NCI-H82 treated with DMSO at 0.1 percent for 48 hours (cell line): ENCODE measurements at regions not wholly inside any gene's neighbourhood (a gene's known extent, or its start where the extent isn't known, plus 50 kb on each side); places are given as distances from the start of the nearest gene placed in this dataset.
"Not testable (repeated sequence)": the region's sequence is repeated elsewhere in the genome, so short reads cannot be mapped to it uniquely, and the experiment has no call there.

Experiments used
- DNase-seq: peaks from one replicate; lab custom pipeline; 2025; ENCODE audit not compliant: unreplicated experiment; lab: John Stamatoyannopoulos, UW

DNA sequence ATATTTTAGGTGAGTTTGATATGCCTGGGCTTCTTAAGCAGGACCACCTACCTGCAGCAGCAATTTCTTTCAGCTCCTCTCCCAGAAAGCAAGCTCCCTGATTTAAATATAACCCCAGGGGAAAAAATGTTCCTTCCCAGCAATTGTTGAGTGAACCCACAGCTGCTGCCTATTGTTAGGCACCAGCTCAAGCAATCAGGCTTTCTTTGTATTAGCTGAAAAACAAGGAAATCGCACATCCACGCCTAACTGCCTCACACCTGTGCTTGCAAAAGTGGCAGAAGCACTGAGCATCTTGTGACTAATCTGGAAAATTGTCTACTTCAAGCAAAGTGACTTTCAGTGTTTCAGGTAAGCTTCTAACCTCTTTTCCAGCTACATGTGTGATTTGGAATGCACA is 432.2 kb downstream of the SMARCA1 start:
- no peak for DNase-seq

GRCh38 chrX:129086802-129087201 is 436.5 kb downstream of the SMARCA1 start:
- DNase-seq: no peak

- not testable (repeated sequence) for DNase-seq
These were observed 439.0 kb downstream of the SMARCA1 start for GRCh38 chrX:129084291-129084690.

DNA sequence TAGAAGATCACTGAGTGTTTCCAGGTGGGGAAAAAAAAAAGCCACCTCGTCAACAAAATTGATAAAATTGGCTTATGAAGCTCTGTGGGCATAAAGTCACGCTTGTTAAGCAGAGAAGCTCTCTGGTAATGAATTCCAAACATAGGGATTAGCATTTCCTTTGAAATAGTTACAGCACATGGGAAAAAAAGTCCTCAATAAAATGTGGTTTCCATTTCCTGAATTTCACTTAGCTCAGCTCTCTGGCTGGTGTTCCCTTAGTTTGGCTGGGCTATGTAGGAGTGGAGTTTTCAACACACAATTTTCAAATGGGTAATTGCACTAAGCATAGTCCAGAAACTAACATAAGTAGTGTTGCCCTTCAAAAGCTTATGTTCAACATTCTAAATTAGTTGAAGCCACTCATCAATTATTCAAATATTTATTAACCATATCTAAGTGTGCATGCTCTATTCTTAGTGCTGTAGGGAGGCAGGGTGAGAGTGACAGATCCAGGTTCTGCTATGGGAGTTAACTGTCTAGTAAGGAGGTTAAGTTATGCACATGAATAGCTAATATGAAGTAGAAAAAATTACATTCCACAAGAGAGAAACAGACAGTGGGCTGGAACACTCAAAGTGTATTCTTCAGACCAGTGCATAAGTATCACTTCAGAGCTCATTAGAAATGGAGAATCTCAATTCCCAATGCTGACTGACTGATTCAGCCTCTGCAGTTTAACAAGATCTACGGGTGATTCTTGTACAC is 445.7 kb downstream of the SMARCA1 start:
- DNase-seq: no peak

DNA sequence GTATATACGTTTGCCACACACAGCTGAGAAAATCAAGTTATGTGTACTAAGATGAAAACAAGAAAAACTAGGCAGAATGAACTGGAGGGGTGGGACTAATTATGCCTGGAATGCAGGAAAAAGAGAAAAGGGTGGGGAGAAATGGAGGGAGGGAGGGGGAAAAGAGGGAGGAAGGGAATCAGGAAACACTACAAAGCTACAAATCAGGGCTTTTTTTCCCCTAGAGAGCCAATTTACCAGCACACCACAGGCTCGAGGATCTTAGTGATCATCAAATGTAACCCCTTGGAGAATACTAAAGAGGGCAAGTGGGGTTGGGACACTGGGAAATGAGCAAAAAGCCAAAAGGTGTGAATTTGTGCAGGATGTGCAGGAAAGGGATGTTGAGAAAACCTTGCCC is 451.9 kb downstream of the SMARCA1 start:
- no peak for DNase-seq

- no peak for DNase-seq
These were observed 457.4 kb downstream of the SMARCA1 start for GRCh38 chrX:129065895-129066294.

DNA sequence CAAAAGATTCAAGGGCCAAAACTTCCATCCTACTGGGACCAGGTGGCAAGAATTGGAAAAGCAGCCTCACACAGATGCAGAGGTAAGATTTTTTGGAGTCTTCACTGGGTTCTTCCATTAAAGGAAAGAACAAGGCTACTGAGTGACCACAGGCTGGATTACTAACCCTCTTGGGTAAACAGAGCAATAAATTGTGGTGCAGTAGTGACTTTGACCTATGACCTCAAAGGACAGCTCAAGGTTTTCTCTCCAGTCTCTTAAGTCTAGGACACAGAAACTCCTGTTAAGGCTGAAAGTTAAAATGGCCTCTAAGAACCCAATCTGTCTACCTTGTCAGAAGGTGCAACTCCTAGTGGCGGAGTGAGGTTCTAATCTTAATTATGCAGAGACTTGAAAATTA is 464.9 kb downstream of the SMARCA1 start:
- no peak for DNase-seq

- DNase-seq: no peak
These were observed 480.2 kb downstream of the SMARCA1 start for GRCh38 chrX:129043138-129043537.

DNA sequence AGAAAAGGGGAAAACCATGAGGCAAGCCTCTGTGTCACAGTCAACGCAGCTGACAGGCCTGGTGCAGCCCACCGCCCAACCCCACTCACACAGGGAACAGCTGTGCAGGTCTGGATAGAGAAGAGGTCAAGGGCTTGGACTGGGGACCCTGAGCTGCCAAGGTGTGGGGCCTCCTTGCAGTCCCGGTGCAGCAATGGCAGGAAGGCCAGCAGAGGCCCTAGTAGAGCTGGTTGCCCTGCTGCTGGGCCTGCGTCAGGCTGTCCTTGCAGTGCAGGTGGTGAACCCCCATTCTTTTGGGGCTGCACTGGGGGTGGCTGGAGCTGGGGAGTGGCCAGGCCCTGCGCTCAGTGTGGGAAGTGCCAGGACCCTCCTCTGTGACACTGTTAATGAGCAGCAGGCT is 482.0 kb downstream of the SMARCA1 start:
- DNase-seq: no peak

DNA sequence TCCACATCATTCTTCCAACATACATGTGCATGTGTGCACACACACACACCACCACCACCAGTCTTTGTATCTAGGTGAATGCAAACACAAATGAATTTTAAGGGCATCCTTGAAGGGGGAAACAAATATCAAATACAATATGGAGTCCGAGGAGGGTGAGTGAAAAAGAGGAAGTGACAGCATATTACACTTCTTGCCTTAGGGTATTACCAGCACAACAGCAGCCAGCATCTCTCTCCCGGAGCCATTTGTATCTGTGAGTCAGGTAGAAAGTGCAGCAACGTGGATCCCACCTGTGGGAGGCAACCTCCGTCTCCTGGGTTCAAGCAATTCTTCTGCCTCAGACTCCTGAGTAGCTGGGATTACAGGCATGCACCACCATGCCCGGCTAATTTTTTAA is 483.2 kb downstream of the SMARCA1 start:
- no peak for DNase-seq

DNA sequence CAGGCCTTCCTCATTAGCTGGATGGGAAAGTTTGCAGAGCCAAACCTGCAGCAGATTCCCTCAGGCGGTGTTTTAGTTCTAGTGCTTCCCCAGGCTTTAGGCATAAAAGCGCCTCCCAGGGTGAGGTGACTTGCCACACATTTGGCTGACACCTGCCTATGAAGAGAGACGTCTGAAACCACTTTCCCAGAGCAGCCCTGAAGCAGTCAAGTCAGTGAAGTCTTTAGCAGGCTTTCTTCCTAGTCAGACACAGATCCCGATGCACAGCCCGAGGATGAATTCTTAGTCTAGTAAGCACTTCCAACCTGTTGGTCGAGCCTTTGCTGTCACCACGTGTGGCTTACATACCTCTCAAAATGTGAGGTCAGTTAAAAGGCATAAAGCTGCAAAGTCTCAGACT is 484.1 kb downstream of the SMARCA1 start:
- no peak for DNase-seq

GRCh38 chrX:129037389-129037788 is 485.9 kb downstream of the SMARCA1 start:
- no peak for DNase-seq

GRCh38 chrX:129035180-129035579 is 488.1 kb downstream of the SMARCA1 start:
- DNase-seq: no peak

GRCh38 chrX:129034196-129034595 is 489.1 kb downstream of the SMARCA1 start:
- DNase-seq: no peak

DNA sequence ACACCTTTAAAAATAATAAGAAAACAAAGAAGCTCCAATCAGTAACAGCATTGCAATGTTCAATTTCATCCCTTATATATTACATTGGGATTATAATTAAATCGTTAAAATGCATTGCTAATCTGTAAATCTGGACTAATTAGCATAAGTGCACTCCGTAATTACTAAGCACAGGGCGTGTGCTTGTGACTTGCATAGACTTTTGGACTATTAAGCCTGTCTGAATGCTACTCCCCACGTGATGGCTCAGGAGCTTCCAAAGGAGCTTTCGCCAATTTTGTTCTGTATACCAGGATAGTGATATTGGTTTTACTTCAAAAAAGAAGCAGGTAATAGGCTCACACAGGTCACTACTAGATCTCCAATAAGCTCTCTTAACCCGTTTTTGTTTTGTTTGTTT is 497.1 kb downstream of the SMARCA1 start:
- DNase-seq: peak; percentile 46

GRCh38 chrX:129025376-129025775 is 497.9 kb downstream of the SMARCA1 start:
- DNase-seq: no peak

- DNase-seq: no peak
These were observed 503.9 kb downstream of the SMARCA1 start for GRCh38 chrX:129019412-129019811.

GRCh38 chrX:129015381-129015780 is 507.9 kb downstream of the SMARCA1 start:
- DNase-seq: no peak

DNA sequence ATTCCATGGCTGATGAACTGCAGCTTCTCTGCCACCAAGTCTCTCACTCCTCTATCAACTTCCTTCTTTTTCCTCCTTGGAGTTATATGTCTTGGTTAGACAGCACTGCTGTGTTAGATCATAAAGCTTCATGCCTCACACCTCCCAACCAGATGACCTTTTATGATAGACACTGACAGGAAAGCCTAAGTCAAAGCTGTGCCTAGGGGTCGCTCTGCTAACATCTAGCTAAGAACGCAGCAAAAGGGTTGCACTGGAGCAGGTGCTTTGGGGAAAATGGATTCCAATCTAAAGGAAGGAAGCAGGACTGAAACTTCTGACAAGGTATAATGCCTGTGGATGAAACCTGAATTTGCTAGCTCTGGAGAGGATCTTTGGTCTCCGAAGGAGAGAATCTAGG is 509.7 kb downstream of the SMARCA1 start:
- no peak for DNase-seq

DNA sequence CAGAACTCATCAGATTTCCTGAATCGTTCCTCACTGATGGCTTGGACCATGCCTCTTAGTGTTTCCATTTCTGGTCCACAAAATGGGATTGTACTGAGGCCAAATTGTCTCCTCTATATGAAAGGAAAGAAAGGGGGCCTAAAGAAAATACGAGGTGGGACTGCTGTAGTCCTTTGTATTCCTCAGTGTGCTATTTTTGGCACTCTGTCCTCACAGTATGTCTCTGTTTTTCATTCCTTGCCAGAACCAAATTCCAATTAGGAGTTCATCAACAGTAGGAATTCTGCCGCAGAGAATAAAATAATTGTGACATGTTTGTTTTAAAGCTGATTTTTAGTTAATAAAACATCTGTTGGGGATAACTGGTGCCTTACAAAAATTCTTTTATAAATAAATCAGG is 515.7 kb downstream of the SMARCA1 start:
- no peak for DNase-seq

DNA sequence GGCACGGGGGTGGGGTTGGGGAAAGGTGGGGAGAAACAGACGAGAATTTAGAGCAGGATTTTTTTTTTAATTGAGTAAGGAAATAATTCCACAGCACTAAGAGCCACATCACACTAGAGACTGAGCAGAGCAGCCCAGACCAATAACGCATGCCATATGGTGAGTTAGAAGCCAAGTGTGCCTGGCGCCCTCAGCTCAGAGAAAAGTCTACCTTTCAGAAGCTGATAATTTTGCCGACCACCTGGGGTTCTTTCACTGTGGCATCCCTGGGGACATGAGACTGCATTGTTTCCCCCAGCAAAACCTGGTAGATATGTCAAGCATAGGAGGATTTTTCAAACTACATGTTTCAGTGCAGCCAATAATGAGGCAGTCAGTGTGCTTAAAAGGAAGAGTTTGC is 516.8 kb downstream of the SMARCA1 start:
- DNase-seq: peak; percentile 42

DNA sequence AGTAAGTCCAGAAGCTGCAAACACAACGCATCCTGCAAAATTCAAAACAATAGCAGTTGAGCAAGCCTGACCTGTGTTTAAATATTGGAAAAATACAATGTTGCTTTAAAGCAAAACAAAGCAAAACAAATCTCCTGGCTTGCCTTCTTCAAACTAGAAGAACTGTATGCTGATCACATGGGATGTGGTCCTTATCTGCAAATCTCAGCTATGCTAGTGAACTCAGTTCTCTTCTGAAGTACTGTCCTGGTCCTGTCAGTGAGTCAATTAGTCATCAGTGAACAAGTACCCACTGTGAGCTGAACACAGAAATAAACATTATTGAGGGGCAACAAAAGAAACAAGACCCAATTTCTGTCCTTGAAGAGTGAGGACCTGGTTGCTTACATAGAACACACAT is 522.5 kb downstream of the SMARCA1 start:
- no peak for DNase-seq

GRCh38 chrX:129000018-129000417 is 523.3 kb downstream of the SMARCA1 start:
- DNase-seq: no peak
